Activated T-helper 1 cell treated with anti-CD3 and anti-CD28 coated beads, Interleukin-12 subunit alpha, Interleukin-12 subunit beta, Interleukin-2, Interleukin-4 antibody, amounts not matched to agents 30 ng/mL and 10 ng/mL and 1 ng/mL, durations not matched to agents 14 hours and 24 hours and 36 hours (primary cell): ENCODE measurements at regions not wholly inside any gene's neighbourhood (a gene's known extent, or its start where the extent isn't known, plus 50 kb on each side); places are given as distances from the start of the nearest gene placed in this dataset.

Experiments
- DNase-seq: peaks from one replicate; pipeline ENCODE4 v3.0.0; 2021; ENCODE audit warnings: low spot score
- H3K27ac Mint-ChIP-seq: one replicate; pipeline ENCODE4 v1.8.0; 2021; ENCODE audit warnings: mild to moderate bottlenecking, mixed read lengths
- H3K27me3 Mint-ChIP-seq: one replicate; pipeline ENCODE4 v1.8.0; 2022; ENCODE audit warnings: mild to moderate bottlenecking, moderate library complexity, mixed read lengths; ENCODE audit not compliant: insufficient read depth
- H3K36me3 Mint-ChIP-seq: one replicate; pipeline ENCODE4 v1.8.0; 2021; ENCODE audit warnings: low read depth, mixed read lengths
- H3K4me1 Mint-ChIP-seq: one replicate; pipeline ENCODE4 v1.8.0; 2021; ENCODE audit warnings: low read depth, mixed read lengths
- H3K4me3 Mint-ChIP-seq: one replicate; pipeline ENCODE4 v1.8.0; 2021; ENCODE audit warnings: mild to moderate bottlenecking, moderate library complexity, mixed read lengths
- H3K9me3 Mint-ChIP-seq: one replicate; pipeline ENCODE4 v1.8.0; 2021; ENCODE audit warnings: mixed read lengths
- intact Hi-C: fragments of 100-400 bp; cut with micrococcal nuclease; formaldehyde crosslinking; loops from one replicate; pipeline ENCODE4 v1.15.1; 2024

DNA sequence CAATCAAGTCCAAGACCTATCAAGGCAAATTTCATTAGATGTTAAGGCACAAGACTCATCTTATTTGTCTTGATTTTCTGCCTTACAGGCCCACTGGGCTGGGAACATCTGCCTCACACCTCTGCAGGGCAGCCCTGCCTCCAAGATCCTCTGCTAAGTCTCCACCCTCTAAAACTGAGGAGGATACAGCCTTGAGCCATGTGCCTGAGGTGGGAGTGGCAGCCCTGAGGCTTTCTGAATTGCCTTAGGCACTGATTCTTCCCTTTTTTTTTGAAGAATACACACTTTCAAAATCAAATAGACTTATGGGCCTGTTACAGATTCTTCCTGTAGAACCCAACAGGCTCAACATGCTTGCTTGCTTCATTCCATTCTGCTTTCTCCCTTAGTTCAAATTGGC is 544.3 kb upstream of the ADAMTS5 start:
- no peaks in the 10 kb centered on the region for H3K27me3 Mint-ChIP-seq
- H3K9me3 Mint-ChIP-seq = no peaks in the 10 kb centered on the region
- no peak overlapping the region for H3K4me3 Mint-ChIP-seq
- no peaks in the 10 kb centered on the region for H3K36me3 Mint-ChIP-seq
- no peak overlapping the region for H3K27ac Mint-ChIP-seq
- DNase-seq = no peak
- no peaks in the 10 kb centered on the region for H3K4me1 Mint-ChIP-seq
- intact Hi-C loops = no loop called here

DNA sequence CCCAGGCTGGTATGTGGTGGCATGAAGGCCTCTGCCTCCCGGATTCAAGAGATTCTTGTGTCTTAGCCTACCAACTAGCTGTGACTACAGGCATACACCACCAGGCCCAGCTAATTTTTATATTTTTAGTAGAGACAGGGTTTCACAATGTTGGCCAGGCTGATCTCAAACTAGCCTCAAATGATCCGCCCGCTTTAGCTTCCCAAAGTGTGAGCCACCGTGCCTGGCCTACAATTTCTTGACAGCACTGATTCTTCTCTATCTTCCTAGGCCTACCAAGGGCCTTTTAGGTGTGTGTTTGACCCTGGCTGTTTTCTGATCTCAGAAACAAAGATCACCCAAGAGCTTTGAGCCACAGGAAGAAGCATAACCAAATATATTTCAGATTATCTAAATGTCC is 540.8 kb upstream of the ADAMTS5 start:
- no peaks in the 10 kb centered on the region for H3K4me1 Mint-ChIP-seq
- H3K27me3 Mint-ChIP-seq = no peaks in the 10 kb centered on the region
- no peaks in the 10 kb centered on the region for H3K9me3 Mint-ChIP-seq
- no peak overlapping the region for H3K27ac Mint-ChIP-seq
- no peak overlapping the region for H3K4me3 Mint-ChIP-seq
- DNase-seq = no peak
- H3K36me3 Mint-ChIP-seq = no peaks in the 10 kb centered on the region
- intact Hi-C loops = no loop called here

DNA sequence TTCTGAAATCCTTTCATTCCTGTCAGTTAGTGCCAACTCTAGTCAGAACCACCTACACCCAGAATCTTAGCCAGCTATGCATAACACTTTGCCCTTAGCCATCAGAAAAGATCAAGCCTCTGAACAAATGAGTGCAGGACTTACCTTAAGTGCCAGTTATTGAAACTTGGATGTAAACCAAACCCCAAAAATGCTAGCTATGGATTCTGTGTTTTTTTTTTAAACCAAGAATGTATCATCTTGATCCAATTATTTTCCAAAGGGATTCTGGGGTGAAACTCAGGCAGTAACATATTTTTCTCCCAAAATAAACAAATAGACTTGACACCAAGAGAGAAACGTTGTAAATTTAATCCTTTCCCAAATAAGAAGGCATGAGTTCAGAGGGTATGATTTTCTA is 538.6 kb upstream of the ADAMTS5 start:
- no peak for DNase-seq
- H3K4me1 Mint-ChIP-seq = no peaks in the 10 kb centered on the region

DNA sequence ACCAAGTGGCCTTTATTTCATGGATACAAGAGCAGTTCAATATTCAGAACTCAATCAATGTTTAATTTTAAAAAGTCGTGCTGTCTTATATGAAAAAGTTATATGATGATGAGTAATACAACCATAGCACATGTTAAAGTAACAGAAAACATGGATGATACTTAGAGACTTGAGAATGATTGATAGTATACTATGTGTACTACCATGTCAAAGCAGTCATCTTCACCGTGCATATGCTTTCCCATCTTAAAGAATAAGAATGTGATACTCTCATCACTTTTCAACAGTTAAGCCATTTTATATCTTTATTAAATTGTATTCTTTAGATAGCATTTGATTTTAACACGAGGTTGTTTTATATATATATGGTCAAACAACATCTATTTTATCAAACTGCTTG is 535.9 kb upstream of the ADAMTS5 start:
- intact Hi-C loops = no loop called here
- no peaks in the 10 kb centered on the region for H3K36me3 Mint-ChIP-seq
- H3K4me3 Mint-ChIP-seq = no peak overlapping the region
- H3K9me3 Mint-ChIP-seq = no peaks in the 10 kb centered on the region
- no peak for DNase-seq
- H3K27me3 Mint-ChIP-seq = no peaks in the 10 kb centered on the region
- H3K4me1 Mint-ChIP-seq = no peaks in the 10 kb centered on the region
- no peak overlapping the region for H3K27ac Mint-ChIP-seq

More for the DNA sequence above, 538.6 kb upstream of the ADAMTS5 start:
- no peak overlapping the region for H3K4me3 Mint-ChIP-seq
- no peak overlapping the region for H3K27ac Mint-ChIP-seq
- H3K27me3 Mint-ChIP-seq = no peaks in the 10 kb centered on the region
- H3K9me3 Mint-ChIP-seq = no peaks in the 10 kb centered on the region
- no peaks in the 10 kb centered on the region for H3K36me3 Mint-ChIP-seq
- intact Hi-C loops = no loop called here

DNA sequence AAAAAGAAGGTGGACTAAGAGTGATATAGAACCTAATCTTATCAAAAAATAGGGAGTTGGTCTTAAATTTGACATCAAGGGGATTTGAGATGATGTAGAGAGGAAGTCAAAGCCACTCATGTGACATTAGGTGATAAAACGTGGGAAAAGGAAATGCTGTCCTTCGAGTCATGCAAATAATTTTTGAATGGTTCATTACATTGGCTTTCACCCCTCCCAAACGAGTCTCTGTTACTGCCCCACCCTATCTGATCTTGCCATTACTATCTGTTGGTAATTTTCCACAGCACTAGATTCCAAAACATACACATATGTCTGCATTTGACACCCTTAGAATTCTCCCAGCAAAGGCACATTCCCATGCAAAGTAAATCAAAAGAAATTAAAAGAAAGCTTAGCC is 531.1 kb upstream of the ADAMTS5 start:
- H3K9me3 Mint-ChIP-seq = no peaks in the 10 kb centered on the region
- H3K4me1 Mint-ChIP-seq = no peaks in the 10 kb centered on the region
- no peaks in the 10 kb centered on the region for H3K27me3 Mint-ChIP-seq
- H3K4me3 Mint-ChIP-seq = no peak overlapping the region
- no peak for DNase-seq
- H3K27ac Mint-ChIP-seq = no peak overlapping the region
- intact Hi-C loops = no loop called here
- H3K36me3 Mint-ChIP-seq = no peaks in the 10 kb centered on the region

DNA sequence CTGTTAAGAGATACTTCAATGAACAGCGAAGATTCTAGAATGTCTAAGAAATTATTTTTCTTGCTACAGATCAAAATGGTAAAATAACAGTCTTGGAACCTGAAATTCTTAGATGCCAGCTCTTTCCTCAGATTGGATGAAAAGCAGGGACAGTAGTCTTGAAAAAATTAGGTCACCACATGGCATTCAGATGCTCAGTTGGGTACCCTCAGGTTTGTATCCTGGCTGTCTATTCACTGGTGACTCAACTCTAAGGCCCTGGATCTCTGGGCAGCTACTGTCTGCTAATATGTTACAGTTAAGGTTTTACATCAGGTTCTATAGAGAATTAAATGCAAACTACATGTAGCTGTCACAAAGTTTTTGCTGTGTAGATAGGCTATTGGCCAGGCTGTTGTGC is 528.9 kb upstream of the ADAMTS5 start:
- intact Hi-C loops = no loop called here
- no peaks in the 10 kb centered on the region for H3K36me3 Mint-ChIP-seq
- no peak overlapping the region for H3K27ac Mint-ChIP-seq
- no peaks in the 10 kb centered on the region for H3K4me1 Mint-ChIP-seq
- H3K9me3 Mint-ChIP-seq = no peaks in the 10 kb centered on the region
- no peak for DNase-seq
- no peak overlapping the region for H3K4me3 Mint-ChIP-seq
- no peaks in the 10 kb centered on the region for H3K27me3 Mint-ChIP-seq

DNA sequence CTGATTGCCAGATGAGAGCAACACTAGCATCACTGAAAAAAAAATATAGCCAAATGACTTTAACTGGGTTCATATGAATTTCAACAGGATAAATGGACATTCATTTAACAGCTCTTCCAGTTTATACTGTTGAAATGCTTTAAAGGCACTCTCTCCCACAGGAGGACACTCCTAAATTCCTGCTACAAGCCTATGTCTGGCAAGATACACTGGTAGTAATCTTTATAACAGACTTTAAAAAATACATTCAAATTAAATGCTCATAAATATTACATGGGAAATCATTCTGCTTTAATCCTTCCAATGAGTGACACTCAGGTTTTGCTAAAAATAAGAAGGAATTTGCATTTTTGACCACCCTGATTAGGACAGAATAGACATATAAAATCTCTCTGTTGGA is 526.7 kb upstream of the ADAMTS5 start:
- H3K27me3 Mint-ChIP-seq = no peaks in the 10 kb centered on the region
- no peaks in the 10 kb centered on the region for H3K4me1 Mint-ChIP-seq
- intact Hi-C loops = no loop called here
- H3K36me3 Mint-ChIP-seq = no peaks in the 10 kb centered on the region
- no peaks in the 10 kb centered on the region for H3K9me3 Mint-ChIP-seq
- no peak overlapping the region for H3K27ac Mint-ChIP-seq
- H3K4me3 Mint-ChIP-seq = no peak overlapping the region
- no peak for DNase-seq

DNA sequence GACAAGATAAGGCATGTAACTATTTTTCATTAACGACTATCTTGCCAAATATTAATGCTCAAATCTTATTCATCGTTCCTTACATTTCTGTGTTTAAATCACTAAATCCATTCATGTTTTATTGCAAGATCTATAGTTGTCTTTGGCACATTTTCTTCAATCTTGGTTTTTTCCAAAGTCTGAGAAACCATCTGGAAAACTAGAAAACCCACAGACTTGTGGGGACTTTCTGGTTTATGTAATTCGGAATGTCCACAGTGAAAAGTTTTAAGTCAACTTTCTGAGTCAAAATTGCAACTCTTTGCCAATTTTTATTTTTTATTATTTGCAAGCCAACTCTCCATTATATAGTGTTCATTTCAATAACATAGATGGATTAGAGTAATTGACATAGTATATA is 520.8 kb upstream of the ADAMTS5 start:
- Mint-ChIP-seq H3K4me3 (no peak overlapping the region), H3K27ac (no peak overlapping the region), H3K4me1 (no peaks in the 10 kb centered on the region), H3K9me3 (peaks cover 3% of the 10 kb centered on the region), H3K27me3 (no peaks in the 10 kb centered on the region), H3K36me3 (no peaks in the 10 kb centered on the region)
- intact Hi-C loops = no loop called here
- DNase-seq = no peak

DNA sequence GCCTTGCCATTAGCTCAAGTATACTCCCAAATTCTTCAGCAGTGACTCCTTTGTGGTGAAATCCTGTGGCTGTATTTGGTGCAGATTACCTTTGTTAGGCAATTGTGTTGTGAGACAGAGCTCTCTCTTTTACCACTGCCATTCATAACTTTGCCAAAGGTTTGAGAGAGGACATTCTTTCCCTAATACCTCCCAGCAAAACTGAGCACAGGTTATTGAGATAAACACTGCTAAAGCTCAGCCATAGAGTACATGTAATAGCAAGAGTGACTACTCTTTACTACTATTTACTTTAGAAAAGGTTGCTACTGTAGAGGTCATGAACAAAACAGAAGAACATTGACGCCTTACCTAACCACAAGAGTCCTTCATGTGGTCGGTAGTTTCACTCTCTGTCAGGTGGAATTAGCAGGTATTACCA is 514.0 kb upstream of the ADAMTS5 start:
- Mint-ChIP-seq H3K4me1 (no peaks in the 10 kb centered on the region), H3K27ac (no peak overlapping the region), H3K9me3 (no peaks in the 10 kb centered on the region), H3K36me3 (no peaks in the 10 kb centered on the region), H3K4me3 (no peak overlapping the region), H3K27me3 (no peaks in the 10 kb centered on the region)
- DNase-seq = no peak
- intact Hi-C loops = no loop called here

DNA sequence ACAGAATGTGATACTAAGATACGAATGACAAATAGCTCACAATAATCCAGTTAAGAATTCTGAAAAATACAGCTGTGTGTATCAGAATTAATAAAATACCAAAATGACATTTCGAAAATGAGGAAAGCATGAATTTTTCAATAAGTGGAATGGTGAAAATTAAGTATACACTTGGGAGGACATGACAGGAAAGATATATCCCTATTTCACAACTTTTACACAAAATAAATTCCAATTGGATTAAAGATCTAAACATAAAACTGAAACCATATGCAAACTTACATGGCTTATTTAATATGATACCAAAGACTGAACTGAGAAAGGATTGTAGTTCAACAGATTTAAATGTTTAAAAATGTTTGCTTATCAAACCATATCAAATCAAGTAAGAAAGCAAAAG is 510.4 kb upstream of the ADAMTS5 start:
- Mint-ChIP-seq H3K36me3 (no peaks in the 10 kb centered on the region), H3K4me1 (no peaks in the 10 kb centered on the region), H3K4me3 (no peak overlapping the region), H3K27me3 (no peaks in the 10 kb centered on the region), H3K27ac (no peak overlapping the region), H3K9me3 (no peaks in the 10 kb centered on the region)
- intact Hi-C loops = no loop called here
- DNase-seq = no peak

DNA sequence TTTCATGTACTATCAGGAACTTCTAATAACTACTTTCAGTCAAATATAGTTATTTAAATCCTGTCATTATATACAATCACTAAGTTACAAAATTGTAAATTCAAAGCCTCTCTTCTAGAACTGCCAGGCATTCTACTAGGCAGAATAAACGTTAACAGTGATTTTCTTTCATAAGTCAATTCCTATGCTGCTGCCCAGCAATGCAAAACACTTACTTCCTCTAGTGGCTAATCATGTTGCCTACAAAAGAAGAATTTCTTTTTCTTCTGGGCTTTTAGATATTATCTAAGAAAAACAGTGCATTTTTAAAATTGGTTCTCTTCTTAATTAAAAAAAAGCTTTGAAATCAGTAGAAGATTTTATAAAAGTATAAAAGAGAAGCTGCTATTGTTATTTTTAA is 509.8 kb upstream of the ADAMTS5 start:
- H3K9me3 Mint-ChIP-seq = no peaks in the 10 kb centered on the region
- no peak overlapping the region for H3K4me3 Mint-ChIP-seq
- no peak overlapping the region for H3K27ac Mint-ChIP-seq
- intact Hi-C loops = no loop called here
- no peaks in the 10 kb centered on the region for H3K36me3 Mint-ChIP-seq
- no peaks in the 10 kb centered on the region for H3K4me1 Mint-ChIP-seq
- H3K27me3 Mint-ChIP-seq = no peaks in the 10 kb centered on the region
- no peak for DNase-seq

DNA sequence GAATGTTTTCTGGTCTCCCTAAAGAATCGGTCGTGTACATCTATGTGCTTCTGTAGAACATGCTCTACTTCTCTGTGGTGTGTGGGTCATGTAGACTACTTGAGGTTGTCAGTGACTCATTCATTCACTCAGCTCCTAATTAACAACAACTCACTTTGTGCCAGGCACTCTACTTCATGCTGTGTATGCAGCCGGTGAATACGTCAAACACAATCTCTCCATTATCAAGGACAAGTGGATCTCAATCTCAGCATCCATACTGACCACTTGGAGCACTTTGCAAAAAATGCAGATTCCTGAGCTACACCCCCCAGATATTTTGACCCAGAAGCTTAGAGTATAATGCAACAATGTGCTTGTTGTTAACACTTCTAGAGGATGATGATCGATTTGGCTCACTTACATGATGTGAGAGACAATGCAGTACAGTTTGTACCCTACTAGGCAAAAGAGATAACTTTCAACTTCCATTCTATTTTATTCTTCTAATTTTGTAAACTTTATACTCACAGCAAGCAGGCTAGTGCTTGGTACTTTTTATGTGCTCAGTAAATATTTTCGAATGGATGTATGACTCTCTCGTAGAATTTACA is 508.6 kb upstream of the ADAMTS5 start:
- Mint-ChIP-seq H3K27ac (no peak overlapping the region), H3K27me3 (no peaks in the 10 kb centered on the region), H3K4me3 (no peak overlapping the region), H3K36me3 (no peaks in the 10 kb centered on the region), H3K9me3 (peaks cover under 1% of the 10 kb centered on the region), H3K4me1 (no peaks in the 10 kb centered on the region)
- intact Hi-C loops = no loop called here
- no peak for DNase-seq

DNA sequence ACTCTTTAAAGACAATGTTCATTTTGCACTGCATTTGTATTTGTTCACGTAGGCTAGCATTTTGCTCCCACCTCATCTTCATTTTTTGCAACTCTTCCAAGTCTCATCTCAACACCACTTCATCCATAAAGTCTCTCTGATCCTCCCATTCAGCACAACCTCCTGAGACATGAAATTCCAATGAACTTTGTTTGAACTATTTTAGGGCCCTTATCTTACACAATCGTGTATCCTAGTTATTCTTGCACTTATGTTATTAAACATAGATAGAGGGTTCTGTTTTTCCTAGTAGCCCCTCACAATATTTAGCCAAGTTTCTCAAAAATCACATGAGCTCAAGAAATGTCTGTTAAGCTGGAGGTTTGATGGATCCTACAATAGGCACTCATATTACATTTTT is 500.5 kb upstream of the ADAMTS5 start:
- Mint-ChIP-seq H3K36me3 (no peaks in the 10 kb centered on the region), H3K4me1 (no peaks in the 10 kb centered on the region), H3K9me3 (peaks cover 7% of the 10 kb centered on the region), H3K4me3 (no peak overlapping the region), H3K27me3 (no peaks in the 10 kb centered on the region), H3K27ac (no peak overlapping the region)
- intact Hi-C loops = no loop called here
- no peak for DNase-seq

DNA sequence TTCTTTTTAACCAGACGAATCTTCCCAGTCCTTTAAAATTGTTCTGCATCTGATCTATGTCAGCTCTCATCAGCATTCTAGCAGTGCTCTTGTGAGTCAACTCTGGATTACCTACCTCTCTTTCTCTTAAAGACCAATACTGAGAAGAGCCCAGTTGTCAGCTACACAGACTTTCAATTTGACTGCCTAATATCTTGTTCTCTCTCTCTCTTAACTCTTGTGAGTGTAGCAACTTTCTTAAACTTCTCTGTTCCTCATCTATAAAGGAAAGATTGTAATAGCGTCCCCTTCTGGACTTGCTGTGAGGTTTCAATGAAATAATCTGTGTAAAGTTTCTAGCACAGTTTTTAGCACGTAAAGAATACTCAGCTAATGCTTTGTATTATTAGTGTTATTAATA is 499.3 kb upstream of the ADAMTS5 start:
- DNase-seq = no peak
- H3K4me3 Mint-ChIP-seq = no peak overlapping the region
- peaks cover 7% of the 10 kb centered on the region for H3K9me3 Mint-ChIP-seq
- no peaks in the 10 kb centered on the region for H3K4me1 Mint-ChIP-seq
- no peaks in the 10 kb centered on the region for H3K27me3 Mint-ChIP-seq
- no peak overlapping the region for H3K27ac Mint-ChIP-seq
- H3K36me3 Mint-ChIP-seq = no peaks in the 10 kb centered on the region
- intact Hi-C loops = no loop called here
